Coronary artery (tissue), 2 donors: ENCODE measurements at regions not wholly inside any gene's neighbourhood (a gene's known extent, or its start where the extent isn't known, plus 50 kb on each side); places are given as distances from the start of the nearest gene placed in this dataset.

Source experiments
- DNase-seq: peaks from one replicate; pipeline ENCODE4 v3.0.0-alpha.2; 2017; ENCODE audit warnings: low spot score
- H3K27ac ChIP-seq, 2 donors: fragments of 200-600 bp; sonication (generic); one replicate each; pipeline ENCODE4 v1.5.1; 2016 to 2019
- H3K4me3 ChIP-seq: fragments of 200-600 bp; sonication (generic); 2 replicates; pipeline ENCODE4 v1.5.1; 2016; ENCODE audit warnings: mild to moderate bottlenecking, moderate library complexity
- TF ChIP-seq, protein P1 (sequence below): fragments of 200-600 bp; sonication (generic); IDR thresholded peaks from one replicate; pipeline ENCODE4 v1.5.1; 2019; ENCODE audit warnings: antibody characterized with exemption

- TF ChIP-seq, protein P1, sequence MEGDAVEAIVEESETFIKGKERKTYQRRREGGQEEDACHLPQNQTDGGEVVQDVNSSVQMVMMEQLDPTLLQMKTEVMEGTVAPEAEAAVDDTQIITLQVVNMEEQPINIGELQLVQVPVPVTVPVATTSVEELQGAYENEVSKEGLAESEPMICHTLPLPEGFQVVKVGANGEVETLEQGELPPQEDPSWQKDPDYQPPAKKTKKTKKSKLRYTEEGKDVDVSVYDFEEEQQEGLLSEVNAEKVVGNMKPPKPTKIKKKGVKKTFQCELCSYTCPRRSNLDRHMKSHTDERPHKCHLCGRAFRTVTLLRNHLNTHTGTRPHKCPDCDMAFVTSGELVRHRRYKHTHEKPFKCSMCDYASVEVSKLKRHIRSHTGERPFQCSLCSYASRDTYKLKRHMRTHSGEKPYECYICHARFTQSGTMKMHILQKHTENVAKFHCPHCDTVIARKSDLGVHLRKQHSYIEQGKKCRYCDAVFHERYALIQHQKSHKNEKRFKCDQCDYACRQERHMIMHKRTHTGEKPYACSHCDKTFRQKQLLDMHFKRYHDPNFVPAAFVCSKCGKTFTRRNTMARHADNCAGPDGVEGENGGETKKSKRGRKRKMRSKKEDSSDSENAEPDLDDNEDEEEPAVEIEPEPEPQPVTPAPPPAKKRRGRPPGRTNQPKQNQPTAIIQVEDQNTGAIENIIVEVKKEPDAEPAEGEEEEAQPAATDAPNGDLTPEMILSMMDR, result no peak
- no peak for DNase-seq
Measured at GRCh38 chr2:191543708-191544107, 134.2 kb upstream of the NABP1 start.

DNA sequence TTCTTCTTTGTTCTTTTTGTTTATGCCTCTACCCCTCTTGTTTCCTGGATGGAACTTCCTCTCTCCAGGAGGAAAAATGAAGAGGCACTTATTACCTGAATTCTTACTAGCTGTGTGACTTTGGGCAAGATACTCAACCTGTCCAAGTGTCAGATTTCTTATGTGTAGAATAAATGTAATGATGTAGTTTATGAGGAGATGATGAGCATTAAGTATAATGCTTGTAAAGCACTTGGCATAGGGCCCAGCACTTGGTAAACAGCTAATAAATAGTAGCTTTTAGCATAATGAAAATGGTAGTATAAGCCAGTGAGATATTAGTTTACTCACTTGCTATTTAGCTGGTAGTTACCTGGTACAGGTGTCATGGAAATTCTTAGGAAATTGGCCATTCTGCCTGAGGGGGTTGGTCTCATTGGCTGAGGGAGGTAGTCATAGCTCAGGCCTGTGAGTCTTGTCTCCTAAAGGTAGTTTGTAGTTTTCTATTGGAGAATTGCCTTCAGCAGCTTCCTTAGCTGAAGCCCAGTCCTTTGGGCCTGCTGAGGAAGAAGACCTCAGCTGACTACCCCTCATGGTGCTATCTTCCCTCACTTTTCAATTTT, 133.4 kb upstream of the NABP1 start:
- H3K27ac ChIP-seq, result no peak overlapping the region
- no peak overlapping the region for H3K4me3 ChIP-seq
- no peak for DNase-seq
- TF ChIP-seq, protein P1, result no peak

More at GRCh38 chr2:191543708-191544107, 134.2 kb upstream of the NABP1 start:
- Histone ChIP-seq H3K4me3 (no peak overlapping the region), H3K27ac (no peak overlapping the region)

DNA sequence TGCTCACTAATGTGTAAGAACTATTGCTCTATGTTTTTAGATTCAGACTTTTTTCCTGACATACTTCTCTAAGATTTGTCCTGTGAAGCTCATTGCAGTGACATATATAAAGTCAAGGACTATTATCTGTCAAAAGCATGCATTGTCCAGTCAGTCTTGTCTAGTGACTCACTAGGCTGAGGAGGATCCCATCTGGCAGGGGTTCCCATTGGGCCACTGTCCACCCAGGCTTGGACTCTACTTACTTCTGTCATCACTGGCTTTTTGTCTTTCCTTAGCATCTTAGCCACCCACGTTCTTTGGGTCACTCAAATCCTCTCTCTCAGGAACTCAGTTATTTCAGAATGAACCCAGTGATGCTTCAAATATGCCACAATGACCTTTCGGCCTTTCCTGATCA, 132.6 kb upstream of the NABP1 start:
- TF ChIP-seq, protein P1, result no peak
- Histone ChIP-seq H3K4me3 (no peak overlapping the region), H3K27ac (no peak overlapping the region)
- no peak for DNase-seq

DNA sequence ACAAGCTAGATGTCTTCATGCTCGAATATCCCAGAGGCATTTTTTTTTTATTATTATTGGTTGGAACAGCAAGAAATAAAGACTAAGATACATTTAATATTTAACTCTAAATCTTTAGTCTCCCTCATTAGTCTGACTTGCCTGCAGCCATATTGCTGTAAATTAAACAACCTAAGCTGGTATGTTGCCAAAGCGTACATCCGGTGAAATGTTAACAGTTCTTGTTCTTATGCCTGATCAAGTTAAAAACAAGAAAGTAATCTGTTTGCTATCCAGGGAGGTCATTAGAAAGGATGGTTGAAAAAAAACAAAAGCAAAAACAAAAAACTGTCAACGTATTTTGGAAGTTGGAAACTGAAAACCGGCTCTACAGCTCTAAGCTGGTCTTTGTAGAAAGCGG, 125.9 kb upstream of the NABP1 start:
- Histone ChIP-seq H3K4me3 (no peak overlapping the region), H3K27ac (no peak overlapping the region)
- TF ChIP-seq, protein P1, result no peak
- DNase-seq, result no peak

- H3K4me3 ChIP-seq, result no peak overlapping the region
- TF ChIP-seq, protein P1, result no peak
- DNase-seq, result no peak
- no peak overlapping the region for H3K27ac ChIP-seq
Measured at GRCh38 chr2:191554240-191554639, 123.7 kb upstream of the NABP1 start.

DNA sequence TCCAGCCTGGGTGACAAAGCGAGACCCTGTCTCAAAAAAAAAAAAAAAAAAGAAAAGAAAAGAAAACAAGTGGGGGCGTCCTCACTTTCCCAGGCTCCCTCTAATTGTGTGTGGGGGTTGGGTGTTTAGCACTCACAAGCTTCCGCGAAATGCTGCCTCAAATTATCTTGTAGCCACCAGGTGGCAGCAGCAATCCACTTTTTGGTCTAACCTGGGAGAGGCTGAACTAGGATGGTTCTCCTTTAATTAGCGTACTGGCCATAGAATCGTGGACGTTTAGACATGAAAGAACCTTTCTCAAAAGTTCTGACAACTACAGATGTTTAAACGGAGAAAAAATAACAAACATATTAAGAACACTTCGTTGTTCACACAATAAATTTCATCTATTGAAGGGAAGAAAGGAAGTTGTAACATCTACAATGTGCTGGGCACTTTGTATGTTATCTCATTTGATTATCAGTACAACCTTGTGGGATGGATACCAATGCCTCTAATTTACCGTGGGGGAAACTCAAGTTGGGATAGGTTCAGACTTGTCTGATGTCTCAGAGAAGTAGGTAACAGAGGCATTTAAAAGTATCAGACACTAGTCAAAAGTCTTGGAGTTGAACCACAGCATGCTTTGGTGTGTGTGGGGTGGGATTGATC, 122.7 kb upstream of the NABP1 start:
- Histone ChIP-seq H3K27ac (no peak overlapping the region), H3K4me3 (no peak overlapping the region)
- peak; percentile 79 for DNase-seq
- TF ChIP-seq, protein P1, result peak; percentile 53

DNA sequence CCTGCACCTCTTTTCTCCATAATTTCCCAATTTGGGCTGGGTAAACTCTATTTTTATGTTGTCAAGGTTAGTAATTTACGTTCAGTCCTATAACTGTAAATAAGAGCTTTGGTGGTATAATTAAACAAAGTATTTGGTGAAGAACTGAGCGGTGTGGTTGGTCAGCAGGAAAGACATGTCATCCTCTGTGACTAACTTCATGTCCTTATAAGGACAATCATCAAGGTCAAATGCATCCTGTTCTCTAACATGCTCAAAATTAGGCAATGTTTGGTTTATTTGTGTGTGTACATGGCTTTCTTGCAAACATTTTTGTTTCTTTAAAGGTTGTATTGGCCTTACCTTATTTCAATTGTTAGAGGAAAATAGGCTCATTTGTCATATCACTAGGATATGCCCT, 121.5 kb upstream of the NABP1 start:
- TF ChIP-seq, protein P1, result no peak
- Histone ChIP-seq H3K27ac (no peak overlapping the region), H3K4me3 (no peak overlapping the region)
- DNase-seq, result no peak
